IMR-90 (cell line): ENCODE measurements at regions not wholly inside any gene's neighbourhood (a gene's known extent, or its start where the extent isn't known, plus 50 kb on each side); places are given as distances from the start of the nearest gene placed in this dataset.

Experiments
- ATAC-seq: fragments of 200-7000 bp; cut with Tn5 transposase; 2 replicates; pipeline ENCODE4 v1.9.1; 2020; ENCODE audit warnings: low read depth, mild to moderate bottlenecking, moderate library complexity
- BruUV-seq: library from RNA; stranded (reverse); fragments of 400-500 nt; replicated peaks from 2 replicates; lab custom pipeline; 2021; lab: Mats Ljungman, UMichigan
- CTCF ChIA-PET: fragments of 300-600 bp; formaldehyde crosslinking; extraction: SDS; loops from one replicate; lab custom pipeline; 2021; ENCODE audit warnings: antibody characterized with exemption; lab: Yijun Ruan, JAX
- POLR2A ChIA-PET: fragments of 300-600 bp; sonication (Branson Sonifier 250); formaldehyde crosslinking; loops from one replicate; lab custom pipeline; 2022; ENCODE audit warnings: antibody characterized with exemption; ENCODE audit not compliant: unreplicated experiment; lab: Charles Lee
- DNase-seq: peaks from one replicate; pipeline ENCODE4 v3.0.0; 2013
- H2AFZ ChIP-seq: replicated peaks from 2 replicates; pipeline ENCODE3; 2013; ENCODE audit warnings: low read length, mild to moderate bottlenecking; ENCODE audit not compliant: poor library complexity
- H2AK5ac ChIP-seq: 2 replicates; pipeline ENCODE4 v1.6.1; 2013; ENCODE audit warnings: low read depth, low read length, inconsistent platforms
- H2AK9ac ChIP-seq: replicated peaks from 2 replicates; pipeline ENCODE3; 2013; ENCODE audit warnings: mild to moderate bottlenecking, low read depth, low read length, moderate library complexity; ENCODE audit not compliant: poor library complexity
- H2BK120ac ChIP-seq: 2 replicates; pipeline ENCODE4 v1.6.1; 2013; ENCODE audit warnings: low read depth, low read length, inconsistent platforms
- H2BK15ac ChIP-seq: 3 replicates; pipeline ENCODE4 v1.6.1; 2013; ENCODE audit warnings: low read depth, low read length, inconsistent platforms
- H2BK20ac ChIP-seq: 2 replicates; pipeline ENCODE4 v1.6.1; 2013; ENCODE audit warnings: low read depth, mild to moderate bottlenecking, inconsistent platforms, low read length, moderate library complexity
- H2BK5ac ChIP-seq: 2 replicates; pipeline ENCODE4 v1.6.1; 2013; ENCODE audit warnings: mild to moderate bottlenecking, low read depth, low read length, inconsistent platforms; ENCODE audit not compliant: poor library complexity, severe bottlenecking
- H3K14ac ChIP-seq: replicated peaks from 2 replicates; pipeline ENCODE4 v1.6.1; 2013; ENCODE audit warnings: low read depth, low read length, inconsistent platforms
- H3K18ac ChIP-seq: 2 replicates; pipeline ENCODE4 v1.6.1; 2013; ENCODE audit warnings: low read depth, low read length, control low read depth
- H3K23ac ChIP-seq: 2 replicates; pipeline ENCODE4 v1.6.1; 2013; ENCODE audit warnings: low read depth, low read length, inconsistent platforms
- H3K27ac ChIP-seq: 2 replicates; pipeline ENCODE4 v1.5.1; 2013; ENCODE audit warnings: mild to moderate bottlenecking, control low read depth, low read length; ENCODE audit not compliant: insufficient read depth
- H3K27me3 ChIP-seq: 2 replicates; pipeline ENCODE4 v1.6.1; 2013; ENCODE audit warnings: low read length; ENCODE audit not compliant: control insufficient read depth, insufficient read depth
- H3K36me3 ChIP-seq: 2 replicates; pipeline ENCODE4 v1.6.1; 2013; ENCODE audit warnings: low read length, mixed read lengths; ENCODE audit not compliant: control insufficient read depth, insufficient read depth
- H3K4ac ChIP-seq: 2 replicates; pipeline ENCODE4 v1.6.1; 2013; ENCODE audit warnings: low read depth, low read length, inconsistent platforms
- H3K4me1 ChIP-seq: 2 replicates; pipeline ENCODE4 v1.6.1; 2013; ENCODE audit warnings: low read length, mixed read lengths; ENCODE audit not compliant: control insufficient read depth, insufficient read depth
- H3K4me2 ChIP-seq: 2 replicates; pipeline ENCODE4 v1.6.1; 2013; ENCODE audit warnings: low read depth, mild to moderate bottlenecking, control low read depth, low read length, moderate library complexity
- H3K4me3 ChIP-seq: 2 replicates; pipeline ENCODE4 v1.5.1; 2013; ENCODE audit warnings: low read depth, mild to moderate bottlenecking, control low read depth, low read length, moderate library complexity; ENCODE audit not compliant: insufficient read depth
- H3K56ac ChIP-seq: 2 replicates; pipeline ENCODE4 v1.6.1; 2013; ENCODE audit warnings: low read length, inconsistent platforms; ENCODE audit not compliant: insufficient read depth; ENCODE audit errors: extremely low read depth
- H3K79me1 ChIP-seq, 2 experiments: 2 replicates each; pipeline ENCODE4 v1.6.1; 2013; ENCODE audit warnings: low read length in 2 of 2, inconsistent platforms in 1 of 2, low read depth in 1 of 2
- H3K9ac ChIP-seq: 2 replicates; pipeline ENCODE4 v1.6.1; 2013; ENCODE audit warnings: low read depth, low read length, control low read depth
- H3K9me1 ChIP-seq: 2 replicates; pipeline ENCODE4 v1.6.1; 2013; ENCODE audit warnings: low read length, inconsistent platforms; ENCODE audit not compliant: insufficient read depth
- H3K9me3 ChIP-seq: 2 replicates; pipeline ENCODE4 v1.6.1; 2013; ENCODE audit warnings: low read length; ENCODE audit not compliant: control insufficient read depth, insufficient read depth
- H4K20me1 ChIP-seq: 2 replicates; pipeline ENCODE4 v1.6.1; 2013; ENCODE audit warnings: low read length, inconsistent platforms; ENCODE audit not compliant: insufficient read depth
- H4K5ac ChIP-seq: 2 replicates; pipeline ENCODE4 v1.6.1; 2013; ENCODE audit warnings: mild to moderate bottlenecking, low read depth, low read length, control low read depth
- H4K8ac ChIP-seq, 2 experiments: 2 replicates each; pipeline ENCODE4 v1.6.1; 2013; ENCODE audit warnings: low read depth in 2 of 2, low read length in 2 of 2, control low read depth in 1 of 2, inconsistent platforms in 1 of 2
- H4K91ac ChIP-seq: 2 replicates; pipeline ENCODE4 v1.6.1; 2013; ENCODE audit warnings: low read depth, low read length, inconsistent platforms; ENCODE audit not compliant: insufficient read depth
- BHLHE40 ChIP-seq: fragments of 150-350 bp; IDR thresholded peaks from 2 replicates; pipeline ENCODE4 v1.6.1; 2016; ENCODE audit warnings: mild to moderate bottlenecking, low read depth, low read length
- CEBPB ChIP-seq: IDR thresholded peaks from 2 replicates; pipeline ENCODE4 v1.6.1; 2012; ENCODE audit warnings: low read depth, low read length, improper control_type of control experiment
- CHD1 ChIP-seq: IDR thresholded peaks from 2 replicates; pipeline ENCODE4 v1.6.1; 2012; ENCODE audit warnings: low read depth, low read length, improper control_type of control experiment
- CTCF ChIP-seq: conservative IDR thresholded peaks from 2 replicates; pipeline ENCODE4 v1.5.1; 2012; ENCODE audit warnings: mild to moderate bottlenecking, low read depth, low read length, improper control_type of control experiment
- ELK1 ChIP-seq: fragments of 150-350 bp; IDR thresholded peaks from 2 replicates; pipeline ENCODE4 v1.6.1; 2016; ENCODE audit warnings: low read depth, mild to moderate bottlenecking, low read length, moderate library complexity, borderline replicate concordance
- FOS ChIP-seq: fragments of 150-350 bp; IDR thresholded peaks from 2 replicates; pipeline ENCODE4 v1.6.1; 2016; ENCODE audit warnings: low read depth, low read length
- MAFK ChIP-seq: IDR thresholded peaks from 2 replicates; pipeline ENCODE4 v1.6.1; 2012; ENCODE audit warnings: low read depth, low read length, improper control_type of control experiment
- MAZ ChIP-seq: IDR thresholded peaks from 2 replicates; pipeline ENCODE4 v1.6.1; 2012; ENCODE audit warnings: low read depth, mild to moderate bottlenecking, low read length, improper control_type of control experiment, moderate library complexity, borderline replicate concordance
- MXI1 ChIP-seq: IDR thresholded peaks from 2 replicates; pipeline ENCODE4 v1.6.1; 2012; ENCODE audit warnings: low read depth, mild to moderate bottlenecking, low read length, moderate library complexity, borderline replicate concordance
- NFE2L2 ChIP-seq: fragments of 150-350 bp; IDR thresholded peaks from 2 replicates; pipeline ENCODE4 v1.6.1; 2016; ENCODE audit warnings: low read depth, mild to moderate bottlenecking, low read length
- POLR2A ChIP-seq: IDR thresholded peaks from 2 replicates; pipeline ENCODE4 v1.6.1; 2012; ENCODE audit warnings: mild to moderate bottlenecking, low read depth, low read length
- RAD21 ChIP-seq: IDR thresholded peaks from 2 replicates; pipeline ENCODE4 v1.6.1; 2012; ENCODE audit warnings: low read length, improper control_type of control experiment
- RCOR1 ChIP-seq: IDR thresholded peaks from 2 replicates; pipeline ENCODE4 v1.6.1; 2012; ENCODE audit warnings: mild to moderate bottlenecking, low read length, improper control_type of control experiment; ENCODE audit not compliant: insufficient replicate concordance
- RFX5 ChIP-seq: IDR thresholded peaks from 2 replicates; pipeline ENCODE4 v1.8.0; 2012; ENCODE audit warnings: low read depth, mild to moderate bottlenecking, low read length, moderate library complexity
- SMC3 ChIP-seq: fragments of 150-350 bp; IDR thresholded peaks from 2 replicates; pipeline ENCODE4 v1.6.1; 2016; ENCODE audit warnings: low read depth, mild to moderate bottlenecking, antibody characterized with exemption, low read length, moderate library complexity
- USF2 ChIP-seq: fragments of 150-350 bp; IDR thresholded peaks from 2 replicates; pipeline ENCODE4 v1.6.1; 2017; ENCODE audit warnings: mild to moderate bottlenecking, antibody characterized with exemption, low read length, low read depth
- WGBS, 2 experiments: methylation state at CpG; one replicate each; pipeline versions ENCODE4 v1.1.5 to v1.1.7; 2013; ENCODE audit warnings: missing lambda C conversion rate in 2 of 2; ENCODE audit not compliant: insufficient read length in 1 of 2; ENCODE audit errors: extremely low coverage in 2 of 2; 5-methylcytosine and 5-hydroxymethylcytosine counted together
- dilution Hi-C: fragments of 300-500 bp; cut with HindIII; formaldehyde crosslinking; loops from one replicate; pipeline ENCODE4 v1.14.3; 2018; ENCODE audit warnings: low sequenced_read_pairs; ENCODE audit not compliant: unreplicated experiment
- in situ Hi-C: fragments of 300-500 bp; cut with MboI; formaldehyde crosslinking; loops from 3 replicates; pipeline ENCODE4 v1.14.3; 2019; ENCODE audit warnings: low sequenced_read_pairs, inconsistent platforms, mixed read lengths
- intact Hi-C: fragments of 100-400 bp; cut with micrococcal nuclease; formaldehyde crosslinking; loops from 2 replicates; pipeline ENCODE4 v1.10.0; 2022

- H2AK9ac ChIP-seq: no peak overlapping the region
- H3K27ac ChIP-seq: no peak overlapping the region
- no peak overlapping the region for H2BK15ac ChIP-seq
- WGBS, 2 experiments: no CpG with 5 or more reads among the region's 1 CpG
- no peak overlapping the region for H3K4me3 ChIP-seq
- no peak overlapping the region for H3K9ac ChIP-seq
- no peak overlapping the region for H4K8ac ChIP-seq
- in situ Hi-C loops (no loop called here), dilution Hi-C loops (no loop called here), intact Hi-C loops (no loop called here)
- H4K5ac ChIP-seq: no peak overlapping the region
- no peaks in the 10 kb centered on the region for H4K20me1 ChIP-seq
- H3K4me1 ChIP-seq: no peaks in the 10 kb centered on the region
- no peak overlapping the region for H2BK5ac ChIP-seq
- TF ChIP-seq USF2 (no peak), NFE2L2 (no peak), RCOR1 (no peak), RFX5 (no peak), CTCF (no peak), MAZ (no peak), FOS (no peak), BHLHE40 (no peak), MXI1 (no peak), RAD21 (no peak), MAFK (no peak), CEBPB (no peak), SMC3 (no peak), ELK1 (no peak), CHD1 (no peak), POLR2A (no peak)
- no peak overlapping the region for H4K91ac ChIP-seq
- H3K23ac ChIP-seq: no peak overlapping the region
- ChIA-PET POLR2A (no interaction called here), CTCF (no interaction called here)
- no peaks in the 10 kb centered on the region for H3K79me1 ChIP-seq
- H3K27me3 ChIP-seq: peaks cover 3% of the 10 kb centered on the region
- DNase-seq (no peak), ATAC-seq (no peak)
- H3K9me3 ChIP-seq: no peaks in the 10 kb centered on the region
- no peak overlapping the region for H3K4ac ChIP-seq
- no TSS peak for BruUV-seq
- H3K14ac ChIP-seq: no peak overlapping the region
- no peak overlapping the region for H3K18ac ChIP-seq
- no peak overlapping the region for H3K56ac ChIP-seq
- H2AK5ac ChIP-seq: no peak overlapping the region
- H3K36me3 ChIP-seq: no peaks in the 10 kb centered on the region
- no peak overlapping the region for H2AFZ ChIP-seq
- no peak overlapping the region for H3K4me2 ChIP-seq
- H3K9me1 ChIP-seq: no peaks in the 10 kb centered on the region
- no peak overlapping the region for H2BK20ac ChIP-seq
- no peak overlapping the region for H2BK120ac ChIP-seq
Measured at GRCh38 chr4:108325561-108325960, 156.8 kb upstream of the LEF1 start.
